Psoas muscle (tissue), 7 donors: ENCODE measurements at regions not wholly inside any gene's neighbourhood (a gene's known extent, or its start where the extent isn't known, plus 50 kb on each side); places are given as distances from the start of the nearest gene placed in this dataset.

ENCODE experiments used
- ATAC-seq, 4 donors: fragments of 200-7000 bp; cut with Tn5 transposase; one replicate each; pipeline ENCODE4 v1.9.1; 2020; ENCODE audit warnings: moderate library complexity in 3 of 4, mild to moderate bottlenecking in 2 of 4
- DNase-seq, 2 donors: peaks; one replicate each; pipeline ENCODE4 v3.0.0-alpha.2; 2020
- H3K27ac ChIP-seq: fragments of 200-600 bp; one replicate; pipeline ENCODE4 v1.8.0; 2022
- H3K27me3 ChIP-seq, 3 donors: fragments of 200-600 bp in 1 of 3; one replicate each; pipeline versions ENCODE4 v1.6.1 to v1.8.0; 2013 to 2022; ENCODE audit warnings: low read length in 2 of 3, mild to moderate bottlenecking in 2 of 3, moderate library complexity in 1 of 3; ENCODE audit not compliant: insufficient read depth in 3 of 3
- H3K36me3 ChIP-seq, 2 donors: fragments of 200-600 bp in 1 of 2; one replicate each; pipeline versions ENCODE4 v1.6.1 to v1.8.0; 2013 to 2022; ENCODE audit warnings: low read depth in 1 of 2, mild to moderate bottlenecking in 1 of 2, moderate library complexity in 1 of 2; ENCODE audit not compliant: insufficient read depth in 1 of 2
- H3K4me1 ChIP-seq: fragments of 200-600 bp; one replicate; pipeline ENCODE4 v1.8.0; 2022
- H3K4me3 ChIP-seq: fragments of 200-600 bp; one replicate; pipeline ENCODE4 v1.8.0; 2022; ENCODE audit warnings: mild to moderate bottlenecking
- H3K9me3 ChIP-seq: fragments of 200-600 bp; one replicate; pipeline ENCODE4 v1.8.0; 2022
- WGBS, 3 donors: extraction: QIAGEN DNeasy Blood & Tissue Kit; methylation state at CpG; one replicate each; pipeline versions ENCODE4 v1.1.6 to v1.1.7; 2013; 5-methylcytosine and 5-hydroxymethylcytosine counted together
- intact Hi-C, 2 donors: fragments of 100-400 bp; cut with DNase I; formaldehyde crosslinking; loops; one replicate each; pipeline versions ENCODE4 v1.11.0 to v1.14.2; 2022
- TF ChIP-seq, protein P1 (sequence below): fragments of 200-600 bp; IDR thresholded peaks from one replicate; pipeline ENCODE4 v1.8.0; 2022; ENCODE audit warnings: antibody characterized with exemption
- donor health status: healthy with polysubstance abuse.
- donor health status: DM: no; HTN: no; CAD: no; lungs with moderate emphysema.
- donor health status: Bipolar disorder and iron deficiency.
- donor health status: healthy.
- donor health status: DM: yes; HTN: yes; CAD: no.
- donor health status: DM: no; HTN: no; CAD: no.
- donor health status: DM: yes; HTN: yes; CAD: no.

DNA sequence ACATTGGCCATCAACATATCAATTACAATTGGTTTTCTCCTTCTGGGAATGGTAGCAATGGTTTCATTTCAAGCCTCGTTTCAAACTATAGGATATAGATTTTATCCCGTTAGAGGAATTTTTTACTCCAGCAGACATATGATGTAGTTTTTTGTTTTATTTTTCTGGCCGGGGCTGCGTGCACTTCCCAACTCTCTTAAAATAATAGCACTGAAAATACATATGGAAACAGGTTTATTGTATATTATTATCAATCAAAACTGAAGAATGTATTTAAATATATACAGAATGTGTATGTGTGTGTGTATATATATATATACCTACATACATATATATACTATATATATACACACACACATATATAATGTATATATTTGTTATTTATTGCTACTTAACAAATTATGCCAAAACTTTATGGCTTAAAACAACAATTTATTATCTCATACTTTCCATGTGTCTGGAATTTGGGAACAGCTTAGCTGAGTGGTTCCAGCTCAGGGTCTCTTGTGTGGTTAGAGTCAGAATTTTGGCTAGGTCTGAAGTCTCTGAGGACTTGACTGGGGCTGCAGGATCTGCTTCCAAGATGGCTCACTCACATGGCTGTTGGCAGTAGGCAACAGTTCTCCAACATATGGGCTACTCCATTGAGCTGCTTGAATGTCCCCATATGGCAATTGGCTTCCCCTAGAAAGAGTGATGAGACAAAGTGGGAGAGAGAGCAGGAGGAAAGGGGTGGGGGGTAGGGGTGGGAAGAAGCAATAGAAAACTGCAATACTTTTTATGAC lies 314.1 kb downstream of the PPP1R2C start:
- no peak for ATAC-seq
- 66 to 89% (median 88%) methylated on average over 4 of the region's 4 CpGs for WGBS, 3 donors
- no peaks in the 10 kb centered on the region for H3K36me3 ChIP-seq
- H3K4me3 ChIP-seq = no peak overlapping the region
- no peaks in the 10 kb centered on the region for H3K4me1 ChIP-seq
- TF ChIP-seq, protein P1, sequence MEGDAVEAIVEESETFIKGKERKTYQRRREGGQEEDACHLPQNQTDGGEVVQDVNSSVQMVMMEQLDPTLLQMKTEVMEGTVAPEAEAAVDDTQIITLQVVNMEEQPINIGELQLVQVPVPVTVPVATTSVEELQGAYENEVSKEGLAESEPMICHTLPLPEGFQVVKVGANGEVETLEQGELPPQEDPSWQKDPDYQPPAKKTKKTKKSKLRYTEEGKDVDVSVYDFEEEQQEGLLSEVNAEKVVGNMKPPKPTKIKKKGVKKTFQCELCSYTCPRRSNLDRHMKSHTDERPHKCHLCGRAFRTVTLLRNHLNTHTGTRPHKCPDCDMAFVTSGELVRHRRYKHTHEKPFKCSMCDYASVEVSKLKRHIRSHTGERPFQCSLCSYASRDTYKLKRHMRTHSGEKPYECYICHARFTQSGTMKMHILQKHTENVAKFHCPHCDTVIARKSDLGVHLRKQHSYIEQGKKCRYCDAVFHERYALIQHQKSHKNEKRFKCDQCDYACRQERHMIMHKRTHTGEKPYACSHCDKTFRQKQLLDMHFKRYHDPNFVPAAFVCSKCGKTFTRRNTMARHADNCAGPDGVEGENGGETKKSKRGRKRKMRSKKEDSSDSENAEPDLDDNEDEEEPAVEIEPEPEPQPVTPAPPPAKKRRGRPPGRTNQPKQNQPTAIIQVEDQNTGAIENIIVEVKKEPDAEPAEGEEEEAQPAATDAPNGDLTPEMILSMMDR = no peak
- no peaks in the 10 kb centered on the region for H3K9me3 ChIP-seq
- no peaks in the 10 kb centered on the region for H3K27me3 ChIP-seq
- intact Hi-C loops = no loop called here
- H3K27ac ChIP-seq = no peak overlapping the region
- DNase-seq = no peak

DNA sequence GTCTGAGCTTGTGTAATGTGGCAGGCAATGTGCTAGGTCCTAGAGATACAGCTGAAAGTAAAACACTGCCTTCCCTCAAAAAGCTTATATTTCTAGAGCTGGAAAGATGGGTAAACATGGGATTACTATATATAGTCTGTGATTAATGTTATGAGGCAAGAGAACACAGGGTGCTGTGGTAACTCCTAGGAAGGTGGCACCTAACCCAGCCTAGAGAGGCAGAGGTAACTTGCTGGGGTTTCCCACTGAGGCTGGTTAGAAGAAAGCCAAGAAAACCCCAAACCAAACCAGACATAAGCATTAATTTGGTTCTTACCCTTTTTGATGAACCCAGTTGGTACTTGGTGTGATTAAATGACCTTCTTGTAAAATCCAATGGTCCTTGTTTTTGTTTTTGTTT lies 315.0 kb downstream of the PPP1R2C start:
- Histone ChIP-seq H3K27ac (no peak overlapping the region), H3K36me3 (no peaks in the 10 kb centered on the region), H3K4me3 (no peak overlapping the region), H3K9me3 (no peaks in the 10 kb centered on the region), H3K27me3 (no peaks in the 10 kb centered on the region), H3K4me1 (no peaks in the 10 kb centered on the region)
- DNase-seq (no peak), ATAC-seq (no peak)
- intact Hi-C loops = no loop called here
- TF ChIP-seq, protein P1 = no peak

DNA sequence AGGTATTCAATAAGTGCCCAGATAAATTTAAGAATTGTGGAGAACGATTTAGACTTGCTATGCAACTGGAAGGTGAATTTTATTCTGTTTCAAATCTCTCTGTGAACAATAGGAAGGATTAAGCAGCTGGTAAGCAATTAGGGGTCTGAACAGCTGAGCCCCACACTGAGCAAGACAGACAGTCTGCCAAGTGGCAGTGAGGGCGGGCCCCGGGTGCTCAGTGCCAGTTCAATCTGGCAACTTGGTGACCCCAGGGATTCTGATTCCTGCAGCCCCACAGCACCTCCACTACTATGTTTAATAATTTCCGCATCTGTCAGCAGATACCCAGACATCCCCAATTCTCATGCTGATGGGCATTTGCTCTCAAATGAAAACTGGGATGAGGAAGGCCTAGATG lies 317.3 kb downstream of the PPP1R2C start:
- Histone ChIP-seq H3K9me3 (no peaks in the 10 kb centered on the region), H3K27me3 (no peaks in the 10 kb centered on the region), H3K36me3 (no peaks in the 10 kb centered on the region), H3K4me1 (no peaks in the 10 kb centered on the region), H3K4me3 (no peak overlapping the region), H3K27ac (no peak overlapping the region)
- no peak for DNase-seq
- no peak for ATAC-seq
- intact Hi-C loops = no loop called here
- WGBS, 3 donors = 32 to 54% (median 40%) methylated on average over 4 of the region's 4 CpGs
- TF ChIP-seq, protein P1 = no peak

DNA sequence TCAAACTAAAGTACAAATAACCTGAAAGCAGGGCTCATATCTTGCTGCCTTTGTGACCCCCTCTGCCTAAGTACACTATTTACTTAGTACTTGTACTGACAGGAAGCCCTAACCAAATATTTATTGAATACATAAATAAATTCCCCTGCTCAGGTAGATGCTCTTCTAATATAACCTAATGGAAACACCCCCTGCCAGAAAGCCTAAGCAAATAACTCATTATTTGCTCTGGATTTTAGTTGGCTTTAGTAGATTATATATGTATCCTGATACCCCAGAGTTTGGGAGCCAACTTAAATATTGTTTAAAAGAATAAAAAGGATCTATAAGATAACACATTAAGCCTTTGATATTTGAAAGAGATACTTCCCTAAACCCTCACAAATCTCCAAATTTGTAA lies 318.2 kb downstream of the PPP1R2C start:
- TF ChIP-seq, protein P1 = no peak
- Histone ChIP-seq H3K27me3 (no peaks in the 10 kb centered on the region), H3K4me3 (no peak overlapping the region), H3K36me3 (no peaks in the 10 kb centered on the region), H3K27ac (no peak overlapping the region), H3K4me1 (no peaks in the 10 kb centered on the region), H3K9me3 (no peaks in the 10 kb centered on the region)
- intact Hi-C loops = no loop called here
- no peak for DNase-seq
- no peak for ATAC-seq

DNA sequence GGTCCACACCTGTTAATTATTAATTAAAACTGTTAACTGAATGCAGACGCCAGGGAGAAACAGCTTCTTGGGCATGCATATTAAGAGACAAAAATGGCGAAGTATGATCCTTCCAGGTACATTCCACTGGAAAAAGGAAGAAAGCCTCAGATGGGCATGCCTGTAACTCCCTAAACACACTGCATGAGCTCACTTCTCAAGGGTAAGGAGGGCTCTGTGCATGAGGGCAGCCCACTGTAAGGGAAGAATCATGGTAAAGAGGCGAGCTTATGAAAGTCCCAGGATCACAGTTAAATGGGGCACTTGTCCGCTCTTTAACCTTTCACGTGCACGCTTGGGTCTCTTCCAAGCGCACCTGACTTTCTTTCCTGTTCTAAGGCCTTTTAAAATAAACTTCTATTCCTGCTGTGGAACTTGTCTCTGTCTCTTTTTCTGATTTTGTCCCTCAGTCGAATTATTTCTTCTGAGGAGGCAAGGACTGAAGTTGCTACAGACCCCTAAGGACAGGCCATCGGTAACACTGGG lies 321.7 kb downstream of the PPP1R2C start:
- Histone ChIP-seq H3K4me3 (no peak overlapping the region), H3K27me3 (no peaks in the 10 kb centered on the region), H3K36me3 (no peaks in the 10 kb centered on the region), H3K4me1 (no peaks in the 10 kb centered on the region), H3K27ac (no peak overlapping the region), H3K9me3 (no peaks in the 10 kb centered on the region)
- DNase-seq = no peak
- WGBS, 3 donors = 69 to 88% (median 87%) methylated on average over 9 of the region's 9 CpGs
- TF ChIP-seq, protein P1 = no peak
- intact Hi-C loops = no loop called here
- ATAC-seq = no peak
